Uterus (tissue), 2 donors: ENCODE measurements at regions not wholly inside any gene's neighbourhood (a gene's known extent, or its start where the extent isn't known, plus 50 kb on each side); places are given as distances from the start of the nearest gene placed in this dataset.

Source experiments
- POLR2A ChIP-seq, 2 donors: fragments of 450-650 bp; IDR thresholded peaks; one replicate each; pipeline ENCODE4 v1.6.1; 2016; ENCODE audit warnings: antibody characterized with exemption in 2 of 2, mild to moderate bottlenecking in 1 of 2, moderate library complexity in 1 of 2
- TF ChIP-seq, protein P1 (sequence below), 4 experiments: fragments of 200-600 bp in 2 of 4; fragments of 450-650 bp in 2 of 4; sonication (generic) in 2 of 4; IDR thresholded peaks; one replicate each; pipeline ENCODE4 v1.5.1; 2016 to 2019; ENCODE audit warnings: antibody characterized with exemption in 4 of 4, mild to moderate bottlenecking in 2 of 4, moderate library complexity in 1 of 4

- TF ChIP-seq, protein P1, sequence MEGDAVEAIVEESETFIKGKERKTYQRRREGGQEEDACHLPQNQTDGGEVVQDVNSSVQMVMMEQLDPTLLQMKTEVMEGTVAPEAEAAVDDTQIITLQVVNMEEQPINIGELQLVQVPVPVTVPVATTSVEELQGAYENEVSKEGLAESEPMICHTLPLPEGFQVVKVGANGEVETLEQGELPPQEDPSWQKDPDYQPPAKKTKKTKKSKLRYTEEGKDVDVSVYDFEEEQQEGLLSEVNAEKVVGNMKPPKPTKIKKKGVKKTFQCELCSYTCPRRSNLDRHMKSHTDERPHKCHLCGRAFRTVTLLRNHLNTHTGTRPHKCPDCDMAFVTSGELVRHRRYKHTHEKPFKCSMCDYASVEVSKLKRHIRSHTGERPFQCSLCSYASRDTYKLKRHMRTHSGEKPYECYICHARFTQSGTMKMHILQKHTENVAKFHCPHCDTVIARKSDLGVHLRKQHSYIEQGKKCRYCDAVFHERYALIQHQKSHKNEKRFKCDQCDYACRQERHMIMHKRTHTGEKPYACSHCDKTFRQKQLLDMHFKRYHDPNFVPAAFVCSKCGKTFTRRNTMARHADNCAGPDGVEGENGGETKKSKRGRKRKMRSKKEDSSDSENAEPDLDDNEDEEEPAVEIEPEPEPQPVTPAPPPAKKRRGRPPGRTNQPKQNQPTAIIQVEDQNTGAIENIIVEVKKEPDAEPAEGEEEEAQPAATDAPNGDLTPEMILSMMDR (IDR thresholded peaks at IDR 0.05) = no peak
- TF ChIP-seq POLR2A (IDR thresholded peaks at IDR 0.05) = no peak
Observed at GRCh38 chr20:50270569-50270968, 79.9 kb downstream of the CEBPB start.
